SU-DHL-6 (cell line): ENCODE measurements at regions not wholly inside any gene's neighbourhood (a gene's known extent, or its start where the extent isn't known, plus 50 kb on each side); places are given as distances from the start of the nearest gene placed in this dataset.

Experiments
- H2AFZ ChIP-seq: fragments of 200-600 bp; sonication (generic); 2 replicates; pipeline ENCODE4 v1.6.1; 2014; ENCODE audit warnings: low read depth, mild to moderate bottlenecking, moderate library complexity, mixed read lengths, antibody characterized with exemption, low read length; ENCODE audit not compliant: severe bottlenecking
- H3F3A ChIP-seq: fragments of 200-600 bp; shearing (Covaris generic); 2 replicates; pipeline ENCODE4 v1.6.0; 2016; ENCODE audit warnings: antibody characterized with exemption, mild to moderate bottlenecking; ENCODE audit not compliant: insufficient read depth
- H3K27ac ChIP-seq: fragments of 200-600 bp; sonication (generic); 2 replicates; pipeline ENCODE4 v1.5.1; 2016; ENCODE audit warnings: low read depth, mild to moderate bottlenecking, low read length, moderate library complexity, mixed read lengths
- H3K27me3 ChIP-seq: fragments of 200-600 bp; sonication (generic), shearing (Covaris generic); 2 replicates; pipeline ENCODE4 v1.6.0; 2014; ENCODE audit warnings: mild to moderate bottlenecking, low read length
- H3K36me3 ChIP-seq: fragments of 200-600 bp; sonication (generic); 2 replicates; pipeline ENCODE4 v1.6.1; 2014; ENCODE audit warnings: mild to moderate bottlenecking, low read length, mixed read lengths
- H3K4me2 ChIP-seq: fragments of 300-600, 200-600 bp; shearing (Covaris generic), sonication (generic); 2 replicates; pipeline ENCODE4 v1.6.0; 2014; ENCODE audit warnings: low read length, low read depth, mild to moderate bottlenecking; ENCODE audit not compliant: poor library complexity, severe bottlenecking
- H3K4me3 ChIP-seq: fragments of 200-600 bp; sonication (generic); 2 replicates; pipeline ENCODE4 v1.5.1; 2014; ENCODE audit warnings: antibody characterized with exemption, low read length, mild to moderate bottlenecking, mixed read lengths; ENCODE audit not compliant: insufficient read depth, poor library complexity, severe bottlenecking
- H3K79me2 ChIP-seq: fragments of 200-600 bp; sonication (generic); 2 replicates; pipeline ENCODE4 v1.6.1; 2014; ENCODE audit warnings: mild to moderate bottlenecking, low read length, moderate library complexity; ENCODE audit not compliant: insufficient read depth
- H3K9ac ChIP-seq: fragments of 200-600 bp; sonication (generic); 2 replicates; pipeline ENCODE4 v1.7.0; 2014; ENCODE audit warnings: mild to moderate bottlenecking, low read length
- H3K9me2 ChIP-seq: fragments of 200-600 bp; sonication (generic); replicated peaks from 2 replicates; pipeline ENCODE4 v1.6.1; 2014; ENCODE audit warnings: low read length; ENCODE audit not compliant: insufficient read depth
- H3K9me3 ChIP-seq: fragments of 200-600 bp; sonication (generic); 2 replicates; pipeline ENCODE4 v1.6.1; 2014; ENCODE audit warnings: low read length, mixed read lengths; ENCODE audit not compliant: insufficient read depth
- H4K20me1 ChIP-seq: fragments of 200-600 bp; sonication (generic); 2 replicates; pipeline ENCODE4 v1.6.1; 2014; ENCODE audit warnings: low read depth, mild to moderate bottlenecking, antibody characterized with exemption, low read length, moderate library complexity, mixed read lengths
- EZH2phosphoT487 ChIP-seq: fragments of 200-600 bp; sonication (generic), shearing (Covaris generic); conservative IDR thresholded peaks from 2 replicates; pipeline ENCODE4 v1.6.1; 2018; ENCODE audit warnings: mild to moderate bottlenecking, antibody characterized with exemption, low read length, moderate library complexity, mixed read lengths
- TF ChIP-seq, protein P1 (sequence below): fragments of 200-600 bp; sonication (generic); IDR thresholded peaks from one replicate; pipeline ENCODE4 v1.5.1; 2017; ENCODE audit warnings: antibody characterized with exemption, mild to moderate bottlenecking, low read length, moderate library complexity; ENCODE audit not compliant: insufficient read depth, poor library complexity, severe bottlenecking

DNA sequence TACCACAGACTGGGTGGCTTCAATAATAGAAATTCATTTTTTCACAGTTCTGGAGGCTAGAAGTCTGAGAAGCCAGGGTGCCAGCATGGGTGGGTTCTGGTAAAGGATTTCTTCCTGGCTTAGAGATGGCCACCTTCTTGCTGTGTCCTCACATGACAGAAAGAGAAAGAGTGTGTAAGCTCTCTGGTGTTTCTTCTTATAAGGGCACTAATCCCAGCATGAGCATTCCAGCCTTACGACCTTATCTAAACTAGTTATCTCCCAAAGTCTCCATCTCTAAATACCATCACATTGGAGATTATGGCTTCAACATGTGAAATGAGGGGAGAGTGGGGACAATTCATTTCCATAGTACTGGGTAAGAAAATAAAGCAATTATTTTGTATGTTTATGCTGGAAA is 226.5 kb upstream of the TUSC1 start:
- no peaks in the 10 kb centered on the region for H3K27me3 ChIP-seq
- no peaks in the 10 kb centered on the region for H3K9me3 ChIP-seq
- H3K9ac ChIP-seq, result no peak overlapping the region
- H2AFZ ChIP-seq, result no peak overlapping the region
- no peak overlapping the region for H3K27ac ChIP-seq
- H3K79me2 ChIP-seq, result no peaks in the 10 kb centered on the region
- H3F3A ChIP-seq, result no peaks in the 10 kb centered on the region
- no peaks in the 10 kb centered on the region for H4K20me1 ChIP-seq
- no peak overlapping the region for H3K4me3 ChIP-seq
- no peaks in the 10 kb centered on the region for H3K9me2 ChIP-seq
- H3K36me3 ChIP-seq, result no peaks in the 10 kb centered on the region
- TF ChIP-seq, protein P1, sequence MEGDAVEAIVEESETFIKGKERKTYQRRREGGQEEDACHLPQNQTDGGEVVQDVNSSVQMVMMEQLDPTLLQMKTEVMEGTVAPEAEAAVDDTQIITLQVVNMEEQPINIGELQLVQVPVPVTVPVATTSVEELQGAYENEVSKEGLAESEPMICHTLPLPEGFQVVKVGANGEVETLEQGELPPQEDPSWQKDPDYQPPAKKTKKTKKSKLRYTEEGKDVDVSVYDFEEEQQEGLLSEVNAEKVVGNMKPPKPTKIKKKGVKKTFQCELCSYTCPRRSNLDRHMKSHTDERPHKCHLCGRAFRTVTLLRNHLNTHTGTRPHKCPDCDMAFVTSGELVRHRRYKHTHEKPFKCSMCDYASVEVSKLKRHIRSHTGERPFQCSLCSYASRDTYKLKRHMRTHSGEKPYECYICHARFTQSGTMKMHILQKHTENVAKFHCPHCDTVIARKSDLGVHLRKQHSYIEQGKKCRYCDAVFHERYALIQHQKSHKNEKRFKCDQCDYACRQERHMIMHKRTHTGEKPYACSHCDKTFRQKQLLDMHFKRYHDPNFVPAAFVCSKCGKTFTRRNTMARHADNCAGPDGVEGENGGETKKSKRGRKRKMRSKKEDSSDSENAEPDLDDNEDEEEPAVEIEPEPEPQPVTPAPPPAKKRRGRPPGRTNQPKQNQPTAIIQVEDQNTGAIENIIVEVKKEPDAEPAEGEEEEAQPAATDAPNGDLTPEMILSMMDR, result no peak
- no peak for TF ChIP-seq EZH2phosphoT487
- H3K4me2 ChIP-seq, result no peak overlapping the region

DNA sequence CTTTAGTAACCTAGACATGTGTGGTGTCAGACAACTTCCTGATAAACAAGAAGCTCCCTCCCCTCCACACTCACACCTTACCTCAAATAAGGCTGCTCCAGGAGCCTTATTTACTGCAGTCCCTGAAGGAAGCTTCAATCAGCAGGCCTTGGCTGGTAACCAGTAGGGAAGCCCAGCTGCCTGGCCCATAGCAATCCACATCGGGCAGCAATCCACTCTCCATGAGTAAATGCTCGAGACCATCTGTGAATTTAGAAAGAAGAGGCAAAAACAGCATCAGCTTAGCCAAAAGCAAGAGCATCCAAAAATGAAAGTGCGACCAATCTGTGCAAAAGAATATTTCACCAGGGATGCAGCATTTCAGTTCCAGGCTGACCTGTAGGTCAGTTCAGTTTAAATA is 213.3 kb upstream of the TUSC1 start:
- H3K9ac ChIP-seq, result no peak overlapping the region

DNA sequence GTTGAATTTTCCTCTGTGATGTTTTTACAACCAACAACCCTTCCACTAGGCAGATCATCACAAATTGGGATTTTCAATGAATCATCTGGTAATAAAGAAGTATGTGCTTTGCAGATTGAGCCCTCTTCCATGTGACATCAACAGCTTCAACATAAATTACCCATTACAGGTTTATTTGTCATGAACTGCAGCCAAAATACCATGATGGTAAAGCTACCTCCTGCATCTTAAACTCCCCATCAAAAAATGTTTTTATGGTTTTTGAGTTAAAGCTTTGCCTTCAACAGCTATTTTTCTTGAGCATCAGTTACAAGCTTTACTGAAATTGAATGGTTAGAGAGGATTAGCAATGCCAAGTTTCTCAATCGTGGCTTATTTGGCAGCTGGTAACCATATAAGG is 211.4 kb upstream of the TUSC1 start:
- Histone ChIP-seq H3F3A (no peaks in the 10 kb centered on the region), H3K9ac (no peak overlapping the region), H3K9me3 (no peaks in the 10 kb centered on the region), H3K27ac (no peak overlapping the region), H4K20me1 (no peaks in the 10 kb centered on the region), H3K4me3 (no peak overlapping the region), H2AFZ (no peak overlapping the region), H3K36me3 (no peaks in the 10 kb centered on the region), H3K4me2 (no peak overlapping the region), H3K27me3 (no peaks in the 10 kb centered on the region), H3K9me2 (no peaks in the 10 kb centered on the region), H3K79me2 (no peaks in the 10 kb centered on the region)
- TF ChIP-seq, protein P1, result no peak
- no peak for TF ChIP-seq EZH2phosphoT487

More for the DNA sequence above, 213.3 kb upstream of the TUSC1 start:
- Histone ChIP-seq H2AFZ (no peak overlapping the region), H3K36me3 (no peaks in the 10 kb centered on the region), H3K4me2 (no peak overlapping the region), H3K27ac (no peak overlapping the region), H3K9me2 (no peaks in the 10 kb centered on the region), H4K20me1 (no peaks in the 10 kb centered on the region), H3K9me3 (no peaks in the 10 kb centered on the region), H3F3A (no peaks in the 10 kb centered on the region), H3K79me2 (no peaks in the 10 kb centered on the region), H3K27me3 (no peaks in the 10 kb centered on the region), H3K4me3 (no peak overlapping the region)
- TF ChIP-seq EZH2phosphoT487, result no peak
- TF ChIP-seq, protein P1, result no peak
